GM23338 (cell line): ENCODE measurements at regions not wholly inside any gene's neighbourhood (a gene's known extent, or its start where the extent isn't known, plus 50 kb on each side); places are given as distances from the start of the nearest gene placed in this dataset.

ENCODE experiments used
- CREB1 ChIP-seq: fragments of 250-450 bp; sonication (Bioruptor Pico); IDR thresholded peaks from 2 replicates; pipeline ENCODE4 v1.5.0; 2020; ENCODE audit warnings: low read depth, mild to moderate bottlenecking, moderate library complexity
- EZH2 ChIP-seq: fragments of 200-600 bp; sonication (generic); IDR thresholded peaks from one replicate; pipeline ENCODE4 v1.8.0; 2017; ENCODE audit warnings: antibody characterized with exemption, mild to moderate bottlenecking, low read depth; ENCODE audit not compliant: unreplicated experiment
- EZH2phosphoT487 ChIP-seq: fragments of 200-600 bp; sonication (generic); IDR thresholded peaks from one replicate; pipeline ENCODE4 v1.8.1; 2018; ENCODE audit warnings: antibody characterized with exemption; ENCODE audit not compliant: unreplicated experiment
- JUNB ChIP-seq: IDR thresholded peaks from one replicate; pipeline ENCODE4 v1.6.1; 2016; ENCODE audit warnings: antibody characterized with exemption; ENCODE audit not compliant: unreplicated experiment
- NANOG ChIP-seq: IDR thresholded peaks from 2 replicates; pipeline ENCODE4 v1.6.1; 2016; ENCODE audit warnings: antibody characterized with exemption, borderline replicate concordance
- POLR2AphosphoS5 ChIP-seq: IDR thresholded peaks from 2 replicates; pipeline ENCODE4 v1.6.1; 2016; ENCODE audit warnings: antibody characterized with exemption, low read depth
- STAT1 ChIP-seq: IDR thresholded peaks from one replicate; pipeline ENCODE4 v1.6.1; 2016; ENCODE audit warnings: antibody characterized with exemption; ENCODE audit not compliant: unreplicated experiment
- ZNF114 ChIP-seq: fragments of 250-450 bp; sonication (Bioruptor Pico); IDR thresholded peaks from 2 replicates; pipeline ENCODE4 v1.5.0; 2020; ENCODE audit warnings: mild to moderate bottlenecking, moderate library complexity
- ZNF331 ChIP-seq: fragments of 250-450 bp; sonication (Bioruptor Pico); IDR thresholded peaks from 2 replicates; pipeline ENCODE4 v1.5.0; 2020; ENCODE audit warnings: low read depth, mild to moderate bottlenecking, moderate library complexity
- TF ChIP-seq, protein P1 (sequence below), 2 experiments: fragments of 200-600 bp in 1 of 2; sonication (generic) in 1 of 2; conservative IDR thresholded peaks; 2 replicates each; pipeline versions ENCODE4 v1.5.1 to v1.6.1; 2016 to 2017; ENCODE audit warnings: antibody characterized with exemption in 2 of 2, low read depth in 2 of 2, mild to moderate bottlenecking in 2 of 2, moderate library complexity in 1 of 2
- TF ChIP-seq, protein P2 (sequence below): IDR thresholded peaks from one replicate; pipeline ENCODE4 v1.6.1; 2018; ENCODE audit warnings: antibody characterized with exemption; ENCODE audit not compliant: unreplicated experiment
- TF ChIP-seq, protein P3 (sequence below): IDR thresholded peaks from 2 replicates; pipeline ENCODE4 v1.6.1; 2016; ENCODE audit warnings: antibody characterized with exemption
- TF ChIP-seq, protein P4 (sequence below): fragments of 250-450 bp; sonication (Bioruptor Pico); IDR thresholded peaks from 2 replicates; pipeline ENCODE4 v1.5.0; 2020; ENCODE audit warnings: mild to moderate bottlenecking, moderate library complexity

DNA sequence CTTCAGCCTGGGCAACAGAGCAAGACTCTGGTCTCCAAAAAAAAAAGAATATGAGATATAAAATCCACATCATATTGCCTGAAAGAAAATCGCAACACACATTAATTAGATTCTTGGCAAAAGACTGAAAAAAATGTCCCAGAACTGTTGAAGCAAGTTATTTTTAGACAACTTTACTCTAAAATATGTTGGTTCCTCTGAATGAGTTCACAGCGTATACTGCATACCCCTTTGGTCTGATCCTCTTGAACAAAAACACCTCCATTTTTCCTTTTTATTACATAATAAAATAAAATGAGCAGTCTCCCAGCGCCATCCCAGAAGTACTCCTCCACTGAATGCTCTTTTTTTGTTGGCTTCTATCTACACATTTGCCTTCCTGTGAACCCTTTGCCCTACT lies 126.0 kb upstream of the TMEM170B start:
- TF ChIP-seq POLR2AphosphoS5 (no peak), EZH2 (no peak), JUNB (no peak), EZH2phosphoT487 (no peak), CREB1 (no peak), ZNF114 (CRISPR knock-in tag) (no peak), NANOG (no peak), ZNF331 (CRISPR knock-in tag) (no peak), STAT1 (no peak)
- TF ChIP-seq, protein P1, sequence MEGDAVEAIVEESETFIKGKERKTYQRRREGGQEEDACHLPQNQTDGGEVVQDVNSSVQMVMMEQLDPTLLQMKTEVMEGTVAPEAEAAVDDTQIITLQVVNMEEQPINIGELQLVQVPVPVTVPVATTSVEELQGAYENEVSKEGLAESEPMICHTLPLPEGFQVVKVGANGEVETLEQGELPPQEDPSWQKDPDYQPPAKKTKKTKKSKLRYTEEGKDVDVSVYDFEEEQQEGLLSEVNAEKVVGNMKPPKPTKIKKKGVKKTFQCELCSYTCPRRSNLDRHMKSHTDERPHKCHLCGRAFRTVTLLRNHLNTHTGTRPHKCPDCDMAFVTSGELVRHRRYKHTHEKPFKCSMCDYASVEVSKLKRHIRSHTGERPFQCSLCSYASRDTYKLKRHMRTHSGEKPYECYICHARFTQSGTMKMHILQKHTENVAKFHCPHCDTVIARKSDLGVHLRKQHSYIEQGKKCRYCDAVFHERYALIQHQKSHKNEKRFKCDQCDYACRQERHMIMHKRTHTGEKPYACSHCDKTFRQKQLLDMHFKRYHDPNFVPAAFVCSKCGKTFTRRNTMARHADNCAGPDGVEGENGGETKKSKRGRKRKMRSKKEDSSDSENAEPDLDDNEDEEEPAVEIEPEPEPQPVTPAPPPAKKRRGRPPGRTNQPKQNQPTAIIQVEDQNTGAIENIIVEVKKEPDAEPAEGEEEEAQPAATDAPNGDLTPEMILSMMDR (conservative IDR thresholded peaks at IDR 0.05; ENCODE audit: low read depth in 2 of 2): no peak
- TF ChIP-seq, protein P2, sequence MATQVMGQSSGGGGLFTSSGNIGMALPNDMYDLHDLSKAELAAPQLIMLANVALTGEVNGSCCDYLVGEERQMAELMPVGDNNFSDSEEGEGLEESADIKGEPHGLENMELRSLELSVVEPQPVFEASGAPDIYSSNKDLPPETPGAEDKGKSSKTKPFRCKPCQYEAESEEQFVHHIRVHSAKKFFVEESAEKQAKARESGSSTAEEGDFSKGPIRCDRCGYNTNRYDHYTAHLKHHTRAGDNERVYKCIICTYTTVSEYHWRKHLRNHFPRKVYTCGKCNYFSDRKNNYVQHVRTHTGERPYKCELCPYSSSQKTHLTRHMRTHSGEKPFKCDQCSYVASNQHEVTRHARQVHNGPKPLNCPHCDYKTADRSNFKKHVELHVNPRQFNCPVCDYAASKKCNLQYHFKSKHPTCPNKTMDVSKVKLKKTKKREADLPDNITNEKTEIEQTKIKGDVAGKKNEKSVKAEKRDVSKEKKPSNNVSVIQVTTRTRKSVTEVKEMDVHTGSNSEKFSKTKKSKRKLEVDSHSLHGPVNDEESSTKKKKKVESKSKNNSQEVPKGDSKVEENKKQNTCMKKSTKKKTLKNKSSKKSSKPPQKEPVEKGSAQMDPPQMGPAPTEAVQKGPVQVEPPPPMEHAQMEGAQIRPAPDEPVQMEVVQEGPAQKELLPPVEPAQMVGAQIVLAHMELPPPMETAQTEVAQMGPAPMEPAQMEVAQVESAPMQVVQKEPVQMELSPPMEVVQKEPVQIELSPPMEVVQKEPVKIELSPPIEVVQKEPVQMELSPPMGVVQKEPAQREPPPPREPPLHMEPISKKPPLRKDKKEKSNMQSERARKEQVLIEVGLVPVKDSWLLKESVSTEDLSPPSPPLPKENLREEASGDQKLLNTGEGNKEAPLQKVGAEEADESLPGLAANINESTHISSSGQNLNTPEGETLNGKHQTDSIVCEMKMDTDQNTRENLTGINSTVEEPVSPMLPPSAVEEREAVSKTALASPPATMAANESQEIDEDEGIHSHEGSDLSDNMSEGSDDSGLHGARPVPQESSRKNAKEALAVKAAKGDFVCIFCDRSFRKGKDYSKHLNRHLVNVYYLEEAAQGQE: no peak
- TF ChIP-seq, protein P3, sequence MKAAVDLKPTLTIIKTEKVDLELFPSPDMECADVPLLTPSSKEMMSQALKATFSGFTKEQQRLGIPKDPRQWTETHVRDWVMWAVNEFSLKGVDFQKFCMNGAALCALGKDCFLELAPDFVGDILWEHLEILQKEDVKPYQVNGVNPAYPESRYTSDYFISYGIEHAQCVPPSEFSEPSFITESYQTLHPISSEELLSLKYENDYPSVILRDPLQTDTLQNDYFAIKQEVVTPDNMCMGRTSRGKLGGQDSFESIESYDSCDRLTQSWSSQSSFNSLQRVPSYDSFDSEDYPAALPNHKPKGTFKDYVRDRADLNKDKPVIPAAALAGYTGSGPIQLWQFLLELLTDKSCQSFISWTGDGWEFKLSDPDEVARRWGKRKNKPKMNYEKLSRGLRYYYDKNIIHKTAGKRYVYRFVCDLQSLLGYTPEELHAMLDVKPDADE: no peak
- TF ChIP-seq, protein P4, sequence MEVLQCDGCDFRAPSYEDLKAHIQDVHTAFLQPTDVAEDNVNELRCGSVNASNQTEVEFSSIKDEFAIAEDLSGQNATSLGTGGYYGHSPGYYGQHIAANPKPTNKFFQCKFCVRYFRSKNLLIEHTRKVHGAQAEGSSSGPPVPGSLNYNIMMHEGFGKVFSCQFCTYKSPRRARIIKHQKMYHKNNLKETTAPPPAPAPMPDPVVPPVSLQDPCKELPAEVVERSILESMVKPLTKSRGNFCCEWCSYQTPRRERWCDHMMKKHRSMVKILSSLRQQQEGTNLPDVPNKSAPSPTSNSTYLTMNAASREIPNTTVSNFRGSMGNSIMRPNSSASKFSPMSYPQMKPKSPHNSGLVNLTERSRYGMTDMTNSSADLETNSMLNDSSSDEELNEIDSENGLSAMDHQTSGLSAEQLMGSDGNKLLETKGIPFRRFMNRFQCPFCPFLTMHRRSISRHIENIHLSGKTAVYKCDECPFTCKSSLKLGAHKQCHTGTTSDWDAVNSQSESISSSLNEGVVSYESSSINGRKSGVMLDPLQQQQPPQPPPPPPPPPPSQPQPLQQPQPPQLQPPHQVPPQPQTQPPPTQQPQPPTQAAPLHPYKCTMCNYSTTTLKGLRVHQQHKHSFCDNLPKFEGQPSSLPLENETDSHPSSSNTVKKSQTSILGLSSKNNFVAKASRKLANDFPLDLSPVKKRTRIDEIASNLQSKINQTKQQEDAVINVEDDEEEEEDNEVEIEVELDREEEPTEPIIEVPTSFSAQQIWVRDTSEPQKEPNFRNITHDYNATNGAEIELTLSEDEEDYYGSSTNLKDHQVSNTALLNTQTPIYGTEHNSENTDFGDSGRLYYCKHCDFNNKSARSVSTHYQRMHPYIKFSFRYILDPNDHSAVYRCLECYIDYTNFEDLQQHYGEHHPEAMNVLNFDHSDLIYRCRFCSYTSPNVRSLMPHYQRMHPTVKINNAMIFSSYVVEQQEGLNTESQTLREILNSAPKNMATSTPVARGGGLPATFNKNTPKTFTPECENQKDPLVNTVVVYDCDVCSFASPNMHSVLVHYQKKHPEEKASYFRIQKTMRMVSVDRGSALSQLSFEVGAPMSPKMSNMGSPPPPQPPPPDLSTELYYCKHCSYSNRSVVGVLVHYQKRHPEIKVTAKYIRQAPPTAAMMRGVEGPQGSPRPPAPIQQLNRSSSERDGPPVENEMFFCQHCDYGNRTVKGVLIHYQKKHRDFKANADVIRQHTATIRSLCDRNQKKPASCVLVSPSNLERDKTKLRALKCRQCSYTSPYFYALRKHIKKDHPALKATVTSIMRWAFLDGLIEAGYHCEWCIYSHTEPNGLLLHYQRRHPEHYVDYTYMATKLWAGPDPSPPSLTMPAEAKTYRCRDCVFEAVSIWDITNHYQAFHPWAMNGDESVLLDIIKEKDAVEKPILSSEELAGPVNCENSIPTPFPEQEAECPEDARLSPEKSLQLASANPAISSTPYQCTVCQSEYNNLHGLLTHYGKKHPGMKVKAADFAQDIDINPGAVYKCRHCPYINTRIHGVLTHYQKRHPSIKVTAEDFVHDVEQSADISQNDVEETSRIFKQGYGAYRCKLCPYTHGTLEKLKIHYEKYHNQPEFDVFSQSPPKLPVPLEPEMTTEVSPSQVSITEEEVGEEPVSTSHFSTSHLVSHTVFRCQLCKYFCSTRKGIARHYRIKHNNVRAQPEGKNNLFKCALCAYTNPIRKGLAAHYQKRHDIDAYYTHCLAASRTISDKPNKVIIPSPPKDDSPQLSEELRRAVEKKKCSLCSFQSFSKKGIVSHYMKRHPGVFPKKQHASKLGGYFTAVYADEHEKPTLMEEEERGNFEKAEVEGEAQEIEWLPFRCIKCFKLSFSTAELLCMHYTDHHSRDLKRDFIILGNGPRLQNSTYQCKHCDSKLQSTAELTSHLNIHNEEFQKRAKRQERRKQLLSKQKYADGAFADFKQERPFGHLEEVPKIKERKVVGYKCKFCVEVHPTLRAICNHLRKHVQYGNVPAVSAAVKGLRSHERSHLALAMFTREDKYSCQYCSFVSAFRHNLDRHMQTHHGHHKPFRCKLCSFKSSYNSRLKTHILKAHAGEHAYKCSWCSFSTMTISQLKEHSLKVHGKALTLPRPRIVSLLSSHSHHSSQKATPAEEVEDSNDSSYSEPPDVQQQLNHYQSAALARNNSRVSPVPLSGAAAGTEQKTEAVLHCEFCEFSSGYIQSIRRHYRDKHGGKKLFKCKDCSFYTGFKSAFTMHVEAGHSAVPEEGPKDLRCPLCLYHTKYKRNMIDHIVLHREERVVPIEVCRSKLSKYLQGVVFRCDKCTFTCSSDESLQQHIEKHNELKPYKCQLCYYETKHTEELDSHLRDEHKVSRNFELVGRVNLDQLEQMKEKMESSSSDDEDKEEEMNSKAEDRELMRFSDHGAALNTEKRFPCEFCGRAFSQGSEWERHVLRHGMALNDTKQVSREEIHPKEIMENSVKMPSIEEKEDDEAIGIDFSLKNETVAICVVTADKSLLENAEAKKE (CRISPR knock-in tag): no peak
